HCEC 1CT (cell line): ENCODE measurements at regions not wholly inside any gene's neighbourhood (a gene's known extent, or its start where the extent isn't known, plus 50 kb on each side); places are given as distances from the start of the nearest gene placed in this dataset.
"Not testable (repeated sequence)": the region's sequence is repeated elsewhere in the genome, so short reads cannot be mapped to it uniquely, and the experiment has no call there.

ENCODE experiments used
- DNase-seq: peaks from one replicate; pipeline ENCODE4 v3.0.0-alpha.2; 2017

GRCh38 chr18:34280000-34280399 lies 55.3 kb upstream of the NOL4 start:
- no peak for DNase-seq

DNA sequence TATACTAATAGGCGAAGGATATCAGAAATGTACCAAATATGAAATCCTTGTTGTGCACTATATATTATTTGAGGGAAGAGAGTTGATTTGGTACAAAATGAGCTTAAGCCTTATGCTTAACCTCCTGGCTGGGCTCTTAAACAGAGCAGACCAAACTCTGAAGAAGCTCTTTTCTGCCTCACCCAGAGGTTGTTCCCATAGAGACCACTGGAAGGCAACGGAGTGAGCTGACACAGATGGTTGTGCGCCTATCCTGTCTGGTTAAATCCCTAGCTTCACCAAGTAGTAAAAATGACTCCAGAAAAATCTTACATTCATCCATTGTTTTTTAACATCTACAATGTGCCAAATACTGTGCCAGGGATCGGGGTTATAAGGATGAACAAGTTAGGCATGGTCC lies 55.9 kb upstream of the NOL4 start:
- DNase-seq, result no peak

DNA sequence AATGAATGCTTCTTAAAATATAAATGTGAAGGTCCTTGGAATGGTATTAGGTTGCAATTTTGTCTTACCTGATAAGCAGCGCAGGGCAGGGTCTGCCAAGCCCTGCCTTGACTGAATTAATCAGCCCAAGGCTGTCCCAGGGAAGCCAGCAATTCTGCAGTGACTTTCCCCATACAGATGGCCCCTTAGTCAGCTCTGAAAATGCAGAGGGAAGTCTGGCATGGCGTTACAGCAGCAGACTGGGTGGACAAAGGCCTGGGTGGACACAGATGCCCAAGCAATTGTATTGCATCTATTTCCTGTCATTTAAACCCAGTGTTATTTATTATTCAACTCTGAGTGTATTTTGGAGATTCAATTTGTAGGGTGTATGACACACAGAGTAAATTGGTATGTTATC lies 56.6 kb upstream of the NOL4 start:
- DNase-seq, result no peak

- DNase-seq, result no peak
These were observed 57.0 kb upstream of the NOL4 start for GRCh38 chr18:34281722-34282121.

DNA sequence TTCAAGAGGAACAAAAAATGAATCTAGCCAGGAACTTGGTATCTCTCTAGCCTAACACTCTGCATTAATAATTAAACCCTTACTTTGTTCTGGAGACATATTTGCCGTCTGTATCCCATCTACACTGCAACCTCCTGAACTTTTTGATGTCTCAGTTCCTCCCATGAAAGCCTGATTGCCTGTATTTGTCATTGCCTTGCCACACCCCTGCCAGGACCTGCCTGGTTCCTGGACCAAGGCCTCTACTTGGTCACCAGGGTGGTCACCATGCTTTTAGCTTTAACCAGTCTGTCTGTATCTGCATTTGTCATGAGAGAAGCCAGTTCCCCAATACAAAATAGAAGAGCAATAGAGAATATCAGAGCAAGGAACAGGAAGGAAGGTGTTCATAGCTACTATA lies 58.8 kb upstream of the NOL4 start:
- no peak for DNase-seq

- DNase-seq, result no peak
These were observed 63.1 kb upstream of the NOL4 start for GRCh38 chr18:34287825-34288224.

DNA sequence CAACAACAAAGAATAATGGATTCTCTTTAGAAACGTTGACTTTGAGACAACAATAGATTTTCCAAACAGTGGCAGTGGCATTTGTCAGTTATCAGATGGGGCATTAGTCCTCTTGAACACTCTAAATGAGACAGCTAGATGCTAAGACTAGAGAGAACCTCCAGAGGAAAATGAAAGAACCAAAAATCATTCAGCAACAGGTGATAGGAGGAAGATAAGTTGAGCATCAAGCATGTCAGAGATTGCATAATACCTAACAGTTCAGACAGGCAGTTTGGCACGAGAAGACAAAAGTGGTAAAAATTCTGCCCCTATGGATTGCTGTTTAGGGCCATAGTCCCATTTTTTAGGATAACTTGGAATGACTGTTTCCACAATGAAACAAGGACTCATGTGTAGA lies 67.9 kb upstream of the NOL4 start:
- DNase-seq, result no peak

GRCh38 chr18:34297287-34297686 lies 72.6 kb upstream of the NOL4 start:
- no peak for DNase-seq

DNA sequence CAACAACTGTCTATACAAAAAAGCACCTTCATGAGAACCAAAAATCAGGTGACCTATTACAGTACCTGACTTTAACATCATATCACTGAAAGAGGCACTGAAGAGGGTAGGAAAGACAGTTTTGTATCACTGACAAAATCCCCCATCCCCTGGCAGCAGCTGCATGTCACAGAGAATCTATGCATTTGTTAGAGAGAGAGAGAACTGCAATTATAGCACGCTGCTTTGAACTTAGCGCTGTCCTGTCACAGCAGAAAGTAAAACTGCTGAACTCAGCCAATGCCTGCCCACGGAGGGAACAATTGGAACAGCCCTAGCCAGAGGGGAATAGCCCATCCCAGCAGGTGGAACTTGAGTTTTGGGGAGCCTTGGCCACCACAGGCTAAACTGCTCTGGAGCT lies 75.1 kb upstream of the NOL4 start:
- DNase-seq, result no peak

GRCh38 chr18:34311468-34311867 lies 86.8 kb upstream of the NOL4 start:
- DNase-seq, result no peak

- DNase-seq, result no peak
These were observed 90.1 kb upstream of the NOL4 start for GRCh38 chr18:34314847-34315246.

- no peak for DNase-seq
These were observed 91.1 kb upstream of the NOL4 start for GRCh38 chr18:34315591-34316352.

- DNase-seq, result no peak
These were observed 95.6 kb upstream of the NOL4 start for GRCh38 chr18:34320267-34320666.

DNA sequence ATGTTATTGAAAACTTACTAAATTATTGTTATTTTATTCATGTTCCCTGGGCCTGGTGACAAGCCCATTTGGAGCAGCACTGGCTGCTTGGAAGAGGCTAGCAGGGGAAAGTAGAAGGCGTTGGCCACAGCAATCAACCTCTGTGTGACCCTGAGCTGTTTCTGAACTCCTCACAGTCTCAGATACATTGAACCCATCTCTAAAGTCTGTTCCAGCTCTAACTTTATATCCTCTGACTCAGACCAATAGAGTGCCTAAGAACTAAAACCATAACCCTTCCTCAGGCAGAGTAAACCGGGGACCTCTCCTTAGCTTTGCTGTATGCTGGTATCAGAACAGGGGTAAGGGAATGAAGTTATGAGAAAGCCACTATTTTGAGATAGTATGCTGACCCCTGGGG lies 96.4 kb upstream of the NOL4 start:
- no peak for DNase-seq

DNA sequence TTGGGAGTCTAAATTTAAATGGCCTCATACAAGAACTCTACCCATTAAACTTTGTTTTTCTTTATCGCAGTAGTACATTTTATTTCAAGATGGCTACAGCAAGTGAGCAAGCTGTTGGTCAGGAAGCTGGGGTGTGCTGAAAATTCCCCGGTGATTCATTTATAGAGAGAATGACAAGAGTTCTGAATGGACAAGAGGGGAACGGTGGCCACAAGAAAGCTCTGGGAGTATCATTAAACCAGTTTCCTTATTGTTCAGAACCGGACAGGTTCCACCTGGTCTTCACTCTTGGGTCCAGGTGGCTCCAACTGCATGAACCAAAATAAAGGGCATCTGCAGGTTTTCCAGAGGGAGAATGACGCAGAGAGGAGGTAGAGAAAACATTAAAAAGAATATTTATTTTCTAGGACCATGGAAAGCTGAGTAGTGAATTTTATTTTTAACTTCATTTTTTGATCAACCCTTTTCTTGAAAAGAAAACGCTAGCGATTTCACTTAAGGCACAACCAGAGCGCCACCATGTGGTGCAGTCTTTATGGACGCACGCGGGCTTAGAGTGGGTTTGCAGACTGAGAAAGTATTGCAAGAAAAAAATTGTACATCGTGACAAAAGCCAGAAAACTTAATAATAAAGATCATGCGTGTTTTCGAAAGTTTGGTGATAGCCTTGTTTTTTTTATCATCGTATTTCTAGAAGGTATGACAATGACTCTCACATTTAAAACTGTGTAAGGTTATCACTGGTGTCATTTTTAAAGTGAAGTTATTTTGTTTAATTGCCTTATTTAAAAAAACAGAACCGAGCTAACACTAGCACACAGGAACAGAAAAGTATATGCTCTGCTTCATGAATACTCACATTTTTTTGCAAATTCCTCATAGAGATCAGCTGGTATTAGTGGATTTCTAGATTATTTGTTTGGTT lies 97.9 kb upstream of the NOL4 start:
- DNase-seq, result no peak

DNA sequence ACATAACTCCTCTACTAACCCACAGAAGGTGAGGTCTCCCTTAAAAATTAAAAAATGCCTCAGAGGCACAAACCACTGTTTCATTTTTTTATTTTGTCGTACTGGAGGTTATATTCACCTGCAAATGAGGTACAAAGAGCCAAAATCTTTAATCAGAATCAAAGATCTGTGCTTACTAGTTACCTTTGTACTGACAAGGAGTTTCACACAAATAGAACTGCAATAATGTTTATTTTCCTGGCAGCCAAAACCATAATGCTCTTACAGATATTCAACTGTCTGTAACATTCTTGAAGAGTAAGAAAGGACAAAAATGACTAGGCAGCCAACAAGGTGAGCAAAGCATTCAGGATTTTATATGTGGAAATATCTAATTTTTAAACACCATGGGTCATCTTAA lies 105.1 kb upstream of the NOL4 start:
- DNase-seq, result no peak

DNA sequence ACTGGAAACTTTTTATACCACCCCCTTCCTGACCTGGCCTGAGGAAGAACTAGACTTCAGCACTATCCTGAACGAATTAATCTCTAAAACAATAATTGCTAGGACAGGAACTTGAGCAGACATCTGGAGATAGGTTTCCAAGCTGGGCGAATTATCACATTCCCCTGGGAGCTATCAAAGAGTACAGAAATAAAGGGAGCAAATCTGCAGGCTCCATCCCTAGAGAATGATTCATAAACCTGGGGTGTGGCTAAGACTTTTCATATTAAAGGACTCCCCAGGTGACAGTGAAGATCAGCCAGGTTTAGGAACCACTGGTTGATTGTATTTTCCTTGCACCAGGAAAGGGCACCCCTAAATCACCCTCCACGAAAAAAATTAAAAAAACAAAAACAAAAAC lies 105.6 kb upstream of the NOL4 start:
- no peak for DNase-seq

DNA sequence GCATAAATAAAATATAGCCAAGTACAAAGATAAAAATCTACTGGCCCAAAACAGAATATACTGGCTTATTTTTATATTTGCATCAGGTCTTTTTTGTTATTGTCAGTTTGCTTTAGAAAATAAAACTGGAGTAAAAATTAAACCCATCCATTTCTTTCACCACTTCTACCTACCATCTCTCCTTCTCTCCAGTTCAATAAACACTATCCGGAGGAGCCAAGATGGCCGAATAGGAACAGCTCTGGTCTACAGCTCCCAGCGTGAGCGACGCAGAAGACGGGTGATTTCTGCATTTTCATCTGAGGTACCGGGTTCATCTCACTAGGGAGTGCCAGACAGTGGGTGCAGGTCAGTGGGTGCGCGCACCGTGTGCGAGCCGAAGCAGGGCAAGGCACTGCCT lies 106.2 kb upstream of the NOL4 start:
- not testable (repeated sequence) for DNase-seq

- DNase-seq, result not testable (repeated sequence)
These were observed 106.6 kb upstream of the NOL4 start for GRCh38 chr18:34331343-34331742.

DNA sequence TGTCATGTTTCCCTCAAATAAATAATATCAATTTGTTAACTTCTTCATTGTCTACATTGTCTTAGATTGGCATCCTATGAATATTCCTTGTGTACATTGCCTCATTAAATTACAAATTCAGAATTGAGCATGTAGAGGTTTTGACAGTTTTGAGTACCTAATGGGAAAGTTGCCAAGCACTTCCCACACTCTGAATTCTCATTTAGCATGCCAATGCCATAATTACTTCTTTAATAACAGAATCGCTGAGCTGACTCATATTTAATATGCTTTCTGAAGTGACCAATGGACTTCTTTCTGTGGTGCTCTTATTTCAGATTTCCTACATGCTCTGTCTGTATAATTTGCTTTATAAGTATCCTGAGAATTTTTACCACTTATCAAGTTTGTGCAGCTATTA lies 114.4 kb upstream of the NOL4 start:
- DNase-seq, result no peak

DNA sequence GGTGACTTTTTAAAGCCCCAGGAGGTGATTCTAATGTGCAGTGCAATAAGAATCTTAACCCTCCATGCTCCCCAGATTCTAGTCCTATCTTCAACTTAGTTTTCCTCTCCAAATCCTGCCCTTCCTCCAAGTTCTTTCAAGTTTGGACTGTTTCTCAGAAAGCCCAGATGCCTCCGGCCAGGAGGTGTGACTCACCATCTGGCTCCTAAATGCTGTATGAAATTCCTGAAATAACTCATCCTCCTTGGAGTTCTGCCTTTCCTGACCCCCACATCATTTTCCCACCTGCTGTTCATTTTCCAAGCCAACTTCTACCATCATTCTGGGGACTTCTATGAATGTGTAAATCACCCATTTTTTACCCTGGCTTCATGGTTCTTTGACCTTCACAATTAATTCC lies 118.2 kb upstream of the NOL4 start:
- DNase-seq, result no peak

GRCh38 chr18:34345738-34346137 lies 121.0 kb upstream of the NOL4 start:
- no peak for DNase-seq

GRCh38 chr18:34350778-34351177 lies 126.1 kb upstream of the NOL4 start:
- DNase-seq, result no peak
